ENCODE measurements at regions not wholly inside any gene's neighbourhood (a gene's known extent, or its start where the extent isn't known, plus 50 kb on each side); places are given as distances from the start of the nearest gene placed in this dataset.

DNA sequence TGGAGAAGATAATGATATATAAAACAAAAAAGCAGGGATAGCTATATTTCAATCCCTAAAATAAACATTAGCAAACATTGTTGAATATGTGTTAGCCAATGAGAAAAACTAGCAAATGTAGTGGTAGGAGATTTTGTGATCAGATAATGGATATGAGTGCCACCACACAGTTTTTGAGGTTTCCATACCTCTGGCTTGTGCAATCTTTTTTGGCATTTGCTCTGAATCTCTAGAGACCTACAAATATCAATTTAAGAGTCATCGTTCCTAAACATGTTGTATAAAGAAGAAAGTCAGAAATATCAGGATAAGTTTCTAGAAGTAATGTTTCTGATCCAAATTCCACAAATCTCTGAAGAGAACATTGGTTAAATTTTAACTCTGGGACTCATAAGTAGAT is 308.7 kb downstream of the PDGFC start:
- ChIA-PET CTCF (interaction anchor here (1.2 kb wide), 1 partner anchor 9 kb away, joined by 4 read pairs; no protein-coding TSS in a partner anchor), POLR2A (no interaction called here)
- DNase-seq (ENCODE audit: low read depth, low spot score): no peak
- no peak for TF ChIP-seq CTCF (IDR thresholded peaks at IDR 0.05; ENCODE audit: insufficient read depth, low read length, missing control alignments)
- no peak overlapping the region for H3K4me3 ChIP-seq (ENCODE audit: low read depth, low read length)

DNA sequence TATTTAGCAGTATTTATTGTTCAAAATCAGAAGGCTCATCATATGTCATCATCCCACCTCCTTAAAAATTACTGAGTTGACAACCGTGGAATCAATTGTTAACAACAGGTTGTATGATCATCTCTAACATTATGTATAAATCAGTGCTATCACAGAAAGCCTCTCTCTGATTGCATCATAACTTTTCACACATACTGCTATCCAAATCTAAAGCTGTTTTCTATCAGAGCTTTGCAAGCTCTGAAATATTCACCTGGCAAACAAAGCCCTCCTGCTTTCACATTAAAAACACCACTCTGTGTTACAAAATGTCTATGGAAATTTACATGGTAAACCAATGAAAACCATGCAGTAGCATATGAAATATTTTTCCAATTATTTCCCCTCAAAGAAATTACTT is 310.0 kb downstream of the PDGFC start:
- TF ChIP-seq CTCF (IDR thresholded peaks at IDR 0.05; ENCODE audit: insufficient read depth, low read length, missing control alignments): no peak
- H3K4me3 ChIP-seq (ENCODE audit: low read depth, low read length): no peak overlapping the region
- ChIA-PET CTCF (no interaction called here), POLR2A (no interaction called here)
- no peak for DNase-seq (ENCODE audit: low read depth, low spot score)

GRCh38 chr4:156660465-156660864 is 311.1 kb downstream of the PDGFC start:
- DNase-seq (ENCODE audit: low read depth, low spot score): no peak
- no peak overlapping the region for H3K4me3 ChIP-seq (ENCODE audit: low read depth, low read length)
- ChIA-PET POLR2A (no interaction called here), CTCF (no interaction called here)
- TF ChIP-seq CTCF (IDR thresholded peaks at IDR 0.05; ENCODE audit: insufficient read depth, low read length, missing control alignments): no peak

- CTCF ChIA-PET: no interaction called here
- no peak for DNase-seq (ENCODE audit: low read depth, low spot score)
- H3K4me3 ChIP-seq (ENCODE audit: low read depth, low read length): no peak overlapping the region
- POLR2A ChIA-PET: no interaction called here
- no peak for TF ChIP-seq CTCF (IDR thresholded peaks at IDR 0.05; ENCODE audit: insufficient read depth, low read length, missing control alignments)
These were observed 311.6 kb downstream of the PDGFC start for GRCh38 chr4:156659983-156660382.

DNA sequence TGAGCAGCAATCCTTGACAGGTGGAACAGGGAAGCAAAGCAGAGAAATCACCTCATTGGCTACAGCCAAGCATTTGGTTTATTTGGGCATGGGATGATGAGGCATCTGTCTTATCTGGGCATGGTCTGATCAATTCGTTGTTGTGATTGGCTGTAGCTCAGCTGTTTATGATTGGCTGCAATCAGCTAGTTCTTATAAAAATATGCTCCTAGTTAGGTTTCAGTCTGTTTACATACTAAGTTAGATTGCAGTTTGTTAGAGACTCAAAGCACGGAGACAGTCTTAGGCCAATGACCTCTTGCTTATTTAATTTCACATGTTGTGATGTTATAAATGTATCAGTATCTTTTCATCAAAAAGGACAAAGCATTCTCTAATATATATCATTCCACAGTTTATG is 312.0 kb downstream of the PDGFC start:
- no peak for TF ChIP-seq CTCF (IDR thresholded peaks at IDR 0.05; ENCODE audit: insufficient read depth, low read length, missing control alignments)
- no peak for DNase-seq (ENCODE audit: low read depth, low spot score)
- no peak overlapping the region for H3K4me3 ChIP-seq (ENCODE audit: low read depth, low read length)
- CTCF ChIA-PET: no interaction called here
- POLR2A ChIA-PET: no interaction called here

DNA sequence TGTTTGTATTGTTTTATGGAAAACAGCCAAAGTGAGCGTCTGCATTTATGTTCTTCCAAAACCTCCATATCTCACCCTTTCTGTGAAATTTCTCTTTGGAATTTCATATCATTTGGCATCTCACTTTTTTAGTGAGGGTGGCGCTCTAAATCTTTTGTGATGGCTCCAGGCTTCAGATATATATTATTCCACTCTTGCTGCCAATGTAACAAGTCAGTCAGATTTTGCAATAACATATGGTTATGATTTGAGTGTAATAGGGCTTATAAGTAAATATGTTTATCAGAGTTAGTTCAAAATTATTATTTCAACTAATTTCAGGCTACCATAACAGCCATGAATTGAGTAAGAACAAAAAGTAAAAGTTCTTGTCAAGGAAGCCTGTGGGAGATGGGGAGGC is 314.7 kb downstream of the PDGFC start:
- CTCF ChIA-PET: no interaction called here

More for the DNA sequence above, 314.7 kb downstream of the PDGFC start:
- POLR2A ChIA-PET: no interaction called here
- no peak for DNase-seq (ENCODE audit: low read depth, low spot score)
- H3K4me3 ChIP-seq (ENCODE audit: low read depth, low read length): no peak overlapping the region
- no peak for TF ChIP-seq CTCF (IDR thresholded peaks at IDR 0.05; ENCODE audit: insufficient read depth, low read length, missing control alignments)

All from AG04449 (cell line).